ENCODE measurements at regions not wholly inside any gene's neighbourhood (a gene's known extent, or its start where the extent isn't known, plus 50 kb on each side); places are given as distances from the start of the nearest gene placed in this dataset.
"Not testable (repeated sequence)": the region's sequence is repeated elsewhere in the genome, so short reads cannot be mapped to it uniquely, and the experiment has no call there.

GRCh38 chr4:75189711-75190335 lies 256.9 kb downstream of the PARM1 start:
- DNase-seq (ENCODE audit: low read depth) = no peak

DNA sequence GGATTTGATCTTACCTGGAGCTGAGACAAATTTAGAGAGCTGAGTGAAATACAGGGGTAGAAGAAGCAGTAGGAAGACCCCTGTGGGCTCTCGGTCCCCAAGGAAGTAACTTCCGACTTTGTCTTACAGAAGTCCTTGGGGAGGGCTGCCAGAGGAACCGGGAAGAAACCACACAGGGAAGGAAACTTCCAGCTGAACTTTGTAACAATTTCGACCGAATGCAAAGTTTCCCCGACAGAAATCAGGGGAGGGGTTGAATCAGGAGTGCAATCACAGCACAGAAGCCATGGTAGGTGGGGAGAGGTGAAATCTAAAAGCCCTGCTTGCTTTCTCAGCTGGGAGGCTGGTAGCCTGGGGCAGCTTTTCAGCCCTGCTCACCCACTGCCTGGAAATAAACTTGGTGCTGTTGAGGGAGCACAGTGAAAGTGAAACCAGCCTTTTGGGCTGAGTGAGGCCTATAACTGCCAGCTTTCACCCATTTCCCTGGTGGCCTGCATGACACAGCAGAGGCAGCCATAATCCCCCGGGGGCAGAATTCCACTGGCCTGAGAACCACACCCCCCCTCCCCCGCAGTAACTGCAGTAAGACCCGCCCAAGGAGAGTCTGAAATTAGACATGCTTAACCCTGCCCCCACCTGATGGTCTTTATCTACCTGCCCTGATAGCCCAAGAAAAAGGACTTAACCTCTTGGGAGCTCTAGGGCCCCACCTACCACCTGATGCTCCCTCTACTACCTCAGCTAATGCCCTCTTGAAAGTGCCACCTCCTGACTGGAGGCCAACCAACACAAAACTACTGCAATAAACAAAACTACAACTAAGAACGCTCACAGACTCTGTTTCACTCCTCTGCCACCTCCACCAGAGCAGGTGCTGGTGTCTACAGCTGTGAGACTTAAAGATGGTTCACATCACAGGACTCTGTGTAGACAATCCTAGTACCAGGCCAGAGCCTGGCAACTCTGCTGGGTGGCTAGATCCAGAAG lies 248.2 kb downstream of the PARM1 start:
- no peak for DNase-seq (ENCODE audit: low read depth)

GRCh38 chr4:75180217-75180616 lies 247.3 kb downstream of the PARM1 start:
- DNase-seq (ENCODE audit: low read depth) = no peak

- DNase-seq (ENCODE audit: low read depth) = no peak
Observed at GRCh38 chr4:75179510-75179909, 246.6 kb downstream of the PARM1 start.

GRCh38 chr4:75172551-75172950 lies 239.6 kb downstream of the PARM1 start:
- no peak for DNase-seq (ENCODE audit: low read depth)

- DNase-seq (ENCODE audit: low read depth) = no peak
Observed at GRCh38 chr4:75169427-75169826, 236.5 kb downstream of the PARM1 start.

- no peak for DNase-seq (ENCODE audit: low read depth)
Observed at GRCh38 chr4:75169020-75169419, 236.1 kb downstream of the PARM1 start.

DNA sequence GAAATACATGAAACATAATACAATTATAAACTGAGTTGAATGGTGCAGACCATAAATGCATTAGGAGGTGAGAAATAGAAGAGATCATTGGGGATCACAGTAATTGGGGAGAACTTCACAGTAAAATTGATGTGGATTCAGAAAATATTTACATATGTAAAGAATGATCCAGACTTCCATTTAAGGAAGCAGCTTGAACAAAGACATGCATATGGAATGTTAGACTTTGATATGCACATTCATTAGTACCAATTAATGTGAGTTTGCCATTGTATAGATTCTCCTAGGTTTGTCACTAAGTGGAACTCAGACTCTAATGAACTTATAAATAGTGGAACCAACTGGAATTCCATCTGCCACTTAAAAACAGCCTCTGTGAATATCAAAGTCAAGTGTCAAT lies 235.6 kb downstream of the PARM1 start:
- no peak for DNase-seq (ENCODE audit: low read depth)

GRCh38 chr4:75165100-75165499 lies 232.2 kb downstream of the PARM1 start:
- DNase-seq (ENCODE audit: low read depth) = not testable (repeated sequence)

DNA sequence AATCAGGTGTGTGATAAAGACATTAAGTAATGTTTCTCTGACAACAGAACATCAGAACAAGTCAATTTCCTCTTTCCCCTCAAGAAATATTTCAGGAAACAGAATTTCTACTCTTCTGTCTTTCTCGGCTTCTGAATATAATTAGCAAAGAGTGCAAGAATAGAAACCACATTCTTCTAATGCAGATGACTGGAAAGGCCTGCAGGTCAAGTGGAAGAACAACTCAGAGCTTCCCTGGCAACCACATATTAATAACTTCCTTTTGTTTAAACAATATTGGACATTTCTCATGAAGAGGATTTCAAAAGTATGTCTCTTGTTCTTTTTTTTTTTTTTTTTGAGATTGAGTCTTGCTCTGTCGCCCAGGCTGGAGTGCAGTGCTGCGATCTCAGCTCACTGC lies 225.5 kb downstream of the PARM1 start:
- no peak for DNase-seq (ENCODE audit: low read depth)

DNA sequence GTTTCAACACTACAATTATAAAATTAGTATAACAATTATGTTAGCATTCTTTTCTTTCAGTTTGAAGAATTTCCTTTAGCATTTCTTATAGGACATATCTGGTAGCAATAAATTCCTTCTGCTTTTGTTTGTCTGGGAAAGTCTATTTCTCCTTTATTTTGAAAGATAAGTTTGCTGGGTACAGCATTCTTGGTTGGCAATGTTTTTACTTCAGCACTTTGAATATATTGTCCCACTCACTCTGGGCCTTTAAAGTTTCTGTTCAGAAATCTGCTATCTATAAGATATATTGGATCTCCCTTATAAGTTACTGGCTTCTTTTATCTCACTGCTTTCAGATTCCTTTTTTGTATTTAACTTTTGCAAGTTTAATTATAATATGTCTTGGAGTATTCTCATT lies 222.1 kb downstream of the PARM1 start:
- DNase-seq (ENCODE audit: low read depth) = no peak

DNA sequence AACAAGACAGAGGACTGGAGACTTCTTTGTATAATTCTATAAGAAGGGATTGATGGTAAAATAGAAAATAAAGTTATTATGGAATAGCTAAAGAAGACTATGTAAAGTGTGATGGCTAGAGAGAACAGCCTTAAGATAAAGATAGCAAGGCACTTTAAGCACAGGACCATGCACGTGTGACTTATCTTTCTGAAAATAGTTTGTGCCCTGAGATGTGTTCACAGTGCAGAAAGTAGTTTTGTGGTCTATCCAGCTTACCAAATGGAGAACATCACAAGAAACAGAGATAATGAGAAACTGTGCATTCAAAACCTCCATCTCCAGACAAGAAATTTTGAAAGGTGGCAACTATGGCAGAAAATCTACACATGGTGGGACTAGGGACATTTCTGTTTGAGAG lies 213.3 kb downstream of the PARM1 start:
- no peak for DNase-seq (ENCODE audit: low read depth)

DNA sequence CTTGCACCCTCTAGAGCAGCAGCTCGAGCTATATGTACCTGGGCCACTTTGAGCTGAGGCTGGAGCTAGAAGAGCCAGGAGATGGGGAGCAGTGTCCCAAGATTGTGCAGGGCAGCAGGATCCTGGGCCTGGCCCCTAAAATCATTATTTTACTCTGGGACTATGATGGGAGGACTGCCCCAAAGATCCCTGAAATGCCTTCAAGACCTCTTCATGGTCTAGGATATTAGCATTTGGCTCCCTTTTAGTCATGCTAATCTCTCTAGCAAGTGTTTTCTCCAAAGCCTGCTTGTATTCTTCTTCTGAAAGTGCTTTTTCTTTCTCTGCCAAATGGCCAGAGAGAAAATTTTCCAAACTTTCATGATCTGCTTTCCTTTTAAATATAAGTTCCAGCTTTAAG lies 211.6 kb downstream of the PARM1 start:
- DNase-seq (ENCODE audit: low read depth) = no peak

- no peak for DNase-seq (ENCODE audit: low read depth)
Observed at GRCh38 chr4:75142850-75143249, 209.9 kb downstream of the PARM1 start.

- no peak for DNase-seq (ENCODE audit: low read depth)
Observed at GRCh38 chr4:75142382-75142781, 209.5 kb downstream of the PARM1 start.

- DNase-seq (ENCODE audit: low read depth) = no peak
Observed at GRCh38 chr4:75141162-75141561, 208.2 kb downstream of the PARM1 start.

- no peak for DNase-seq (ENCODE audit: low read depth)
Observed at GRCh38 chr4:75137302-75137701, 204.4 kb downstream of the PARM1 start.

DNA sequence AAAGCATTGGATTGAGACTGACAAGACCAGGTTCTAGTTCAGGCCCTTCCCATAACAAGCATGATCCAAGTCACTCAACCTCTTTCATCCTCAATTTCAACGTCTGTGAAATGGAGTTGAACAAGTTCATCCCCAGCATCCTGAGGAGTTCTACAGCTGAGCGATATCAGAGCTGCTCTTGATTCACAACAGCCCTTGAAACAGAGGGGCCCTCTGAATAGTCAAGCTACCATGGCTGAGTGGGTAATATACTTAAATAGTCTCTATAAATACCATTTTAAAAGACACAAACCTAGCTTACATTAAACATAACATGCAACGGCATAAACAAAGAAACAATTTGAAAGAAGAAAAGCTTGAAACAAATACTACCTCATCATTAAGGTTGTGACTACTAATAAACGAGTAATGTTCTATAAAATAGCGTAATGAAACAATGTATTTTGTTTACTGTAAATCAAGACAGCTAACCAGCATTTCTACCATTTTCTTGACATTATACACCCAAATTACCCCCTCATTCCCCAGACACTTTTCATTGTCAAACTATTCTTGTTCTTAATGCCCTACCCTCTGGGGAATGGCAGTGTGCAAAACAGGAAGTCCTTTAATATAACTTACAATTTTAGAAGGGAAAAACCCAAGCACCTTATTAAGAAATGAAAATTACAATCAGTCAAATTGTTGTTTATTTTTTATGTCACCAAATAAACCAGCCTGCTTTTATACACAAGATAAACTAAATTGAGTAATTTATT lies 202.3 kb downstream of the PARM1 start:
- DNase-seq (ENCODE audit: low read depth) = no peak

- not testable (repeated sequence) for DNase-seq (ENCODE audit: low read depth)
Observed at GRCh38 chr4:75126870-75127269, 194.0 kb downstream of the PARM1 start.

- no peak for DNase-seq (ENCODE audit: low read depth)
Observed at GRCh38 chr4:75126058-75126457, 193.1 kb downstream of the PARM1 start.

GRCh38 chr4:75122424-75123014 lies 189.6 kb downstream of the PARM1 start:
- no peak for DNase-seq (ENCODE audit: low read depth)

DNA sequence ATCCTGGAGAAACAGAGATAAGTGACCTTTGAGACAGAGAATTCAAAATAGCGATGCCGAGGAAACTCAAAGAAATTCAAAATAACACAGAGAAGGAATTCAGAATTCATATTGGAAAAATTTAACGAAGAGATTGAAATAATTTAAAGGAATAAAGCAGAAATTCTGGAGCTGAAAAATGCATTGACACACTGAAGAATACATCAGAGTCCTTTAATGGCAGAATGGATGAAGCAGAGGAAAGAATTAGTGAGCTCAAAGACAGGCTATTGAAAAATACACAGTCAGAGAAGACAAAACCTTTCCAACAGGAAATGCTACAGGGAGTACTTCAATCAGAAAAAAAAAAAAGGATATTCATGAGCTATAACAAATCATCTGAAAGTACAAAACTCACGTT lies 185.8 kb downstream of the PARM1 start:
- DNase-seq (ENCODE audit: low read depth) = no peak
